Nephron (organoid): ENCODE measurements at regions not wholly inside any gene's neighbourhood (a gene's known extent, or its start where the extent isn't known, plus 50 kb on each side); places are given as distances from the start of the nearest gene placed in this dataset.

Experiments
- H3K27ac Mint-ChIP-seq, 3 experiments: 2 replicates each; pipeline ENCODE4 v1.8.0; 2020; ENCODE audit warnings: mixed read lengths in 3 of 3, mild to moderate bottlenecking in 2 of 3, moderate library complexity in 1 of 3
- H3K27me3 Mint-ChIP-seq: 2 replicates; pipeline ENCODE4 v1.8.0; 2021; ENCODE audit warnings: low read depth, mild to moderate bottlenecking, moderate library complexity, mixed read lengths
- H3K36me3 Mint-ChIP-seq: 2 replicates; pipeline ENCODE4 v1.8.0; 2020; ENCODE audit warnings: low read depth, mixed read lengths
- H3K4me1 Mint-ChIP-seq: 2 replicates; pipeline ENCODE4 v1.8.0; 2020; ENCODE audit warnings: mixed read lengths
- H3K4me3 Mint-ChIP-seq, 3 experiments: 2 replicates each; pipeline ENCODE4 v1.8.0; 2020; ENCODE audit warnings: mild to moderate bottlenecking in 3 of 3, mixed read lengths in 3 of 3, moderate library complexity in 2 of 3
- H3K9me3 Mint-ChIP-seq: 2 replicates; pipeline ENCODE4 v1.8.0; 2020; ENCODE audit warnings: mixed read lengths
- CTCF ChIP-seq, 3 experiments: fragments of 200-600 bp; sonication (generic); IDR thresholded peaks; one replicate each; pipeline ENCODE4 v1.5.0; 2021; ENCODE audit warnings: antibody characterized with exemption in 3 of 3; ENCODE audit not compliant: unreplicated experiment in 3 of 3

- H3K4me1 Mint-ChIP-seq = peaks cover 5% of the 10 kb centered on the region
Observed at GRCh38 chr5:74301576-74301975, 339.0 kb downstream of the ENC1 start.

GRCh38 chr5:74300808-74301389 is 339.6 kb downstream of the ENC1 start:
- Mint-ChIP-seq H3K27ac (no peak overlapping the region), H3K4me3 (no peak overlapping the region), H3K27me3 (no peaks in the 10 kb centered on the region), H3K9me3 (no peaks in the 10 kb centered on the region), H3K36me3 (no peaks in the 10 kb centered on the region), H3K4me1 (peaks cover 5% of the 10 kb centered on the region)
- TF ChIP-seq CTCF (IDR thresholded peaks at IDR 0.05; ENCODE audit: unreplicated experiment in 3 of 3) = no peak

More at GRCh38 chr5:74301576-74301975, 339.0 kb downstream of the ENC1 start:
- no peak overlapping the region for H3K27ac Mint-ChIP-seq
- H3K36me3 Mint-ChIP-seq = no peaks in the 10 kb centered on the region
- no peak overlapping the region for H3K4me3 Mint-ChIP-seq
- TF ChIP-seq CTCF (IDR thresholded peaks at IDR 0.05; ENCODE audit: unreplicated experiment in 3 of 3) = no peak
- H3K27me3 Mint-ChIP-seq = no peaks in the 10 kb centered on the region
- H3K9me3 Mint-ChIP-seq = no peaks in the 10 kb centered on the region

GRCh38 chr5:74299833-74300232 is 340.7 kb downstream of the ENC1 start:
- peaks cover 5% of the 10 kb centered on the region for H3K4me1 Mint-ChIP-seq
- H3K36me3 Mint-ChIP-seq = no peaks in the 10 kb centered on the region
- TF ChIP-seq CTCF (IDR thresholded peaks at IDR 0.05; ENCODE audit: unreplicated experiment in 3 of 3) = no peak
- H3K27ac Mint-ChIP-seq = no peak overlapping the region
- H3K9me3 Mint-ChIP-seq = no peaks in the 10 kb centered on the region
- no peak overlapping the region for H3K4me3 Mint-ChIP-seq
- H3K27me3 Mint-ChIP-seq = no peaks in the 10 kb centered on the region

GRCh38 chr5:74296685-74297408 is 343.7 kb downstream of the ENC1 start:
- Mint-ChIP-seq H3K36me3 (no peaks in the 10 kb centered on the region), H3K4me1 (peaks cover 5% of the 10 kb centered on the region), H3K27me3 (no peaks in the 10 kb centered on the region), H3K27ac (no peak overlapping the region), H3K4me3 (no peak overlapping the region), H3K9me3 (no peaks in the 10 kb centered on the region)
- no peak for TF ChIP-seq CTCF (IDR thresholded peaks at IDR 0.05; ENCODE audit: unreplicated experiment in 3 of 3)

GRCh38 chr5:74295676-74296075 is 344.9 kb downstream of the ENC1 start:
- Mint-ChIP-seq H3K27me3 (no peaks in the 10 kb centered on the region), H3K9me3 (no peaks in the 10 kb centered on the region), H3K4me3 (no peak overlapping the region), H3K36me3 (no peaks in the 10 kb centered on the region), H3K27ac (no peak overlapping the region), H3K4me1 (peaks cover 7% of the 10 kb centered on the region)
- TF ChIP-seq CTCF (IDR thresholded peaks at IDR 0.05; ENCODE audit: unreplicated experiment in 3 of 3) = no peak

- Mint-ChIP-seq H3K36me3 (no peaks in the 10 kb centered on the region), H3K4me3 (no peak overlapping the region), H3K27me3 (no peaks in the 10 kb centered on the region), H3K4me1 (peaks cover 12% of the 10 kb centered on the region), H3K9me3 (no peaks in the 10 kb centered on the region), H3K27ac (no peak overlapping the region)
- TF ChIP-seq CTCF (IDR thresholded peaks at IDR 0.05; ENCODE audit: unreplicated experiment in 3 of 3) = no peak
Observed at GRCh38 chr5:74295141-74295540, 345.4 kb downstream of the ENC1 start.
